ENCODE measurements at regions not wholly inside any gene's neighbourhood (a gene's known extent, or its start where the extent isn't known, plus 50 kb on each side); places are given as distances from the start of the nearest gene placed in this dataset.

- POLR2A ChIA-PET: interaction anchor here (0.6 kb wide), 1 partner anchor 21 kb away, joined by 7 read pairs; no protein-coding TSS in a partner anchor
These were observed 271.4 kb upstream of the NCAM1 start for GRCh38 chr11:112689851-112690250.

GRCh38 chr11:112693781-112694180, 267.4 kb upstream of the NCAM1 start:
- Mint-ChIP-seq H3K36me3 (no peaks in the 10 kb centered on the region), H3K4me1 (peaks cover 7% of the 10 kb centered on the region; the same call in 1 of the 2 replicates), H3K4me3 (no peak overlapping the region), H3K9me3 (no peaks in the 10 kb centered on the region), H3K27me3 (ENCODE audit: low read depth) (no peaks in the 10 kb centered on the region), H3K27ac (no peak overlapping the region)
- ATAC-seq: no peak
- DNase-seq (ENCODE audit: low spot score): no peak
- CTCF ChIA-PET: no interaction called here
- POLR2A ChIA-PET: no interaction called here
- TF ChIP-seq NFE2L1 (CRISPR knock-in tag; IDR thresholded peaks at IDR 0.05) (no peak), ZNF425 (CRISPR knock-in tag; conservative IDR thresholded peaks at IDR 0.05) (no peak), KAT7 (CRISPR knock-in tag; IDR thresholded peaks at IDR 0.05; ENCODE audit: borderline replicate concordance) (no peak), E2F4 (CRISPR knock-in tag; IDR thresholded peaks at IDR 0.05; ENCODE audit: borderline replicate concordance, low read depth) (no peak), RORB (CRISPR knock-in tag; IDR thresholded peaks at IDR 0.05) (no peak), JAZF1 (CRISPR knock-in tag; IDR thresholded peaks at IDR 0.05) (no peak), ZNF423 (CRISPR knock-in tag; IDR thresholded peaks at IDR 0.05) (no peak), OVOL2 (CRISPR knock-in tag; IDR thresholded peaks at IDR 0.05; ENCODE audit: borderline replicate concordance) (no peak)

More at GRCh38 chr11:112689851-112690250, 271.4 kb upstream of the NCAM1 start:
- 0 out of 2 replicates have a peak, but pooled peaks cover 2% of the 10 kb centered on the region for H3K4me1 Mint-ChIP-seq
- peaks cover 14% of the 10 kb centered on the region for H3K9me3 Mint-ChIP-seq
- H3K27ac Mint-ChIP-seq: no peak overlapping the region
- DNase-seq (ENCODE audit: low spot score) (no peak), ATAC-seq (no peak)
- CTCF ChIA-PET: interaction anchor here (0.9 kb wide), 1 partner anchor 134 kb away, joined by 3 read pairs; no protein-coding TSS in a partner anchor
- H3K36me3 Mint-ChIP-seq: peaks cover 4% of the 10 kb centered on the region
- H3K4me3 Mint-ChIP-seq: no peak overlapping the region
- H3K27me3 Mint-ChIP-seq (ENCODE audit: low read depth): 0 out of 2 replicates have a peak, but pooled peaks cover 3% of the 10 kb centered on the region
- TF ChIP-seq TCF7 (CRISPR knock-in tag; IDR thresholded peaks at IDR 0.05; ENCODE audit: low read depth) (no peak), ATF2 (CRISPR knock-in tag; IDR thresholded peaks at IDR 0.05; ENCODE audit: borderline replicate concordance, low read depth) (no peak), ESRRA (CRISPR knock-in tag; IDR thresholded peaks at IDR 0.05; ENCODE audit: borderline replicate concordance) (no peak), AFF4 (CRISPR knock-in tag; IDR thresholded peaks at IDR 0.05; ENCODE audit: borderline replicate concordance) (no peak), ZNF263 (CRISPR knock-in tag; IDR thresholded peaks at IDR 0.05; ENCODE audit: low read depth) (no peak), FOXK1 (CRISPR knock-in tag; IDR thresholded peaks at IDR 0.05) (no peak), PREB (CRISPR knock-in tag; IDR thresholded peaks at IDR 0.05; ENCODE audit: borderline replicate concordance) (no peak), ZNF396 (CRISPR knock-in tag; IDR thresholded peaks at IDR 0.05; ENCODE audit: borderline replicate concordance) (no peak)

Data from WTC11 (cell line).